ENCODE measurements at regions not wholly inside any gene's neighbourhood (a gene's known extent, or its start where the extent isn't known, plus 50 kb on each side); places are given as distances from the start of the nearest gene placed in this dataset.
"Not testable (repeated sequence)": the region's sequence is repeated elsewhere in the genome, so short reads cannot be mapped to it uniquely, and the experiment has no call there.

- not testable (repeated sequence) for TF ChIP-seq POLR2AphosphoS5 (IDR thresholded peaks at IDR 0.05); TAF1 (IDR thresholded peaks at IDR 0.05; ENCODE audit: low read depth)
Observed at GRCh38 chr1:163498391-163499330, 176.9 kb downstream of the NUF2 start.

All from neural cell (in vitro differentiated cells).